Neural cell (in vitro differentiated cells): ENCODE measurements at regions not wholly inside any gene's neighbourhood (a gene's known extent, or its start where the extent isn't known, plus 50 kb on each side); places are given as distances from the start of the nearest gene placed in this dataset.

Experiments
- CTCF ChIP-seq: fragments of 450-650 bp; IDR thresholded peaks from 2 replicates; pipeline ENCODE4 v1.5.1; 2014; ENCODE audit warnings: antibody characterized with exemption, mild to moderate bottlenecking, moderate library complexity; ENCODE audit not compliant: poor library complexity, severe bottlenecking
- EP300 ChIP-seq: fragments of 450-650 bp; conservative IDR thresholded peaks from 2 replicates; pipeline ENCODE4 v1.6.1; 2014; ENCODE audit warnings: antibody characterized with exemption, mild to moderate bottlenecking, moderate library complexity; ENCODE audit not compliant: poor library complexity, severe bottlenecking
- EZH2 ChIP-seq: fragments of 200-600, 300-800 bp; shearing (Covaris generic), sonication (generic); IDR thresholded peaks from 2 replicates; pipeline ENCODE4 v1.6.1; 2014; ENCODE audit warnings: antibody characterized with exemption, low read length, borderline replicate concordance, mild to moderate bottlenecking; ENCODE audit not compliant: insufficient read depth, poor library complexity, severe bottlenecking
- MXI1 ChIP-seq: fragments of 450-650 bp; conservative IDR thresholded peaks from 2 replicates; pipeline ENCODE4 v1.6.1; 2014; ENCODE audit warnings: antibody characterized with exemption, mild to moderate bottlenecking; ENCODE audit not compliant: poor library complexity, severe bottlenecking
- POLR2AphosphoS5 ChIP-seq: IDR thresholded peaks from 2 replicates; pipeline ENCODE4 v1.6.1; 2012
- RAD21 ChIP-seq: fragments of 450-650 bp; conservative IDR thresholded peaks from 2 replicates; pipeline ENCODE4 v1.6.1; 2014; ENCODE audit warnings: antibody characterized with exemption, mild to moderate bottlenecking, moderate library complexity
- TAF1 ChIP-seq: IDR thresholded peaks from 2 replicates; pipeline ENCODE4 v1.6.1; 2012; ENCODE audit warnings: low read depth

- TF ChIP-seq CTCF (no peak), POLR2AphosphoS5 (no peak), MXI1 (no peak), EZH2 (no peak), TAF1 (no peak), RAD21 (no peak), EP300 (no peak)
Observed at GRCh38 chr16:17566656-17567450, 96.1 kb upstream of the XYLT1 start.
